Fibroblast of skin of abdomen (primary cell): ENCODE measurements at regions not wholly inside any gene's neighbourhood (a gene's known extent, or its start where the extent isn't known, plus 50 kb on each side); places are given as distances from the start of the nearest gene placed in this dataset.

Source experiments
- DNase-seq: peaks from one replicate; pipeline ENCODE4 v3.0.0-alpha.2; 2013

DNA sequence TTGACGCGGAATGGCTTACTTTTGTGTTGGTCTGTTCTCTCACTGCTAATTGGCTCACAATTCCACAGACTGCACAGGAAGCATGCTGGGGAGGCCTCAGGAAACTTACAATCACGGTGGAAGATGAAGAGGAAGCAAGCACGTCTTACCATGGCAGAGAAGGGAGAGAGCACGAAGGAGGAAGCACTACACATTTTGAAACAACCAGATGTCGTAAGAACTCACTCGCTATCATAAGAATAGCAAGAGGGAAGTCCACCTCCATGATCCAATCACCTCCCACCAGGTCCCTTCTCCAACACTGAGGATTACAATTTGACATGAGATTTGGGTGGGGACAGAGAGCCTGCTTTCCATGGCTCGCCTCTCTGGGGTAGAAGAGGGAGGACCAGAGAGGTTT, 106.2 kb downstream of the KCNF1 start:
- no peak for DNase-seq

DNA sequence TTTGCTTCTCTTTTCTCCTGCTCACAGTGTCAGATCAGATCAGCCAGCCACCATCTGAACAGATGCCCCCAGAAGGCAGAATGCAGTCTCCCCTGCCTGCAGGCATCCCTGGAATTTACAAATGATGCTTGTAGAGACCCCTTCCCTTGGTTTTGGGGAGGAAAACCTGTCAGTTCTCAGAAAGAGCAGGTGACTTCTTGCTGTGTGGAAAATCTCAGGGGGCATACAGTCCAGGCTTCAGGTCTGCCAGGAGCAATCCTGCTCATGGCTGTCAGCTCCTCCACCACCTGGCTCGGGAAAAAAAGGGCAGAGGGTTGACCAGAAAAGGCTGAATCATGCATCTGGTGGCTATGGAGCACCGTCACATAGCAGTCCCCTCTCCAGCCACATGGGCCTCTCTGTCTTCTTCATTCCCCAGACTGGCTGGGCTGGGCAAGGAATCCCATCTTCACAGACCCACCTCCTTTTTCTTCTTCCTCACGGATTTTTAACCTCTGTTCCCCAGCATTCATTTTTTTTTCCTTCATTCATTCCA, 107.0 kb downstream of the KCNF1 start:
- no peak for DNase-seq

DNA sequence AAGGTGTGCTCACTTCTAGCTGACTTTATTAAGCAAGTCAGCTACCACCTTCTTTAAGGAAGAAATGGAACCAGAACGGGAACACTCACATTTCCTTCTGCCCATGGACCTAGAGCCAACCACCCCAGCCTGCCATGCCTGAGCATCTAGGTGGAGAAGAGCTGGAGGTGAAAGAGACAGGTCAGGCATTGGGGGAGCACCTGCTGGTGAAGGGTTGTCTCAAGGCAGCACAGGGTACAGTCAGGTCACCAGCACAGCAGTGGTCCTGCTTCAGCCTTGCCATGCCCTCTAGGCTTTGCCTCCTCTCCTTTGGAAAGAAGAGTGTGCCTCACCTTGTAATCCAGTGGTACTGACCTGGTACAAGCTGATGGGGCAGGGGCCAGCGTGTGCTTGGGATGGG, 107.9 kb downstream of the KCNF1 start:
- no peak for DNase-seq

DNA sequence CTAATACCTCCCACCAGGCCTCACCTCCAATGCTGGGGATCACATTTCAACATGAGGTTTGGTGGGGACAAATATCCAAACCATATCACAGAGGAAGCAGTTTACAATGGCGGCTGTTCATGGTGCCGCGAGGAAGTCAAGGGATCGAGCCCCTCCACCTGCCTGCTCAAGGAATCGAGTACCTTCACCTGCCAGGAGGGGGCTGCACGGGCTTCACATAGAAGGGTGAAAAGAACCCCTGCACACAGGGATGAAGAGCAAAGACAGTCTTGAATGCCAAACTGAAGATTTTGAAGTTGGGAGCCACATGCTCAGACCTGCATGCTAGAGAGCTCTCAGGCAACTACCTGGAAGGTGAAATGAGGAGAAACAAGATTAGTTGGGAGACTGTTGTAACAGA, 110.3 kb downstream of the KCNF1 start:
- no peak for DNase-seq

DNA sequence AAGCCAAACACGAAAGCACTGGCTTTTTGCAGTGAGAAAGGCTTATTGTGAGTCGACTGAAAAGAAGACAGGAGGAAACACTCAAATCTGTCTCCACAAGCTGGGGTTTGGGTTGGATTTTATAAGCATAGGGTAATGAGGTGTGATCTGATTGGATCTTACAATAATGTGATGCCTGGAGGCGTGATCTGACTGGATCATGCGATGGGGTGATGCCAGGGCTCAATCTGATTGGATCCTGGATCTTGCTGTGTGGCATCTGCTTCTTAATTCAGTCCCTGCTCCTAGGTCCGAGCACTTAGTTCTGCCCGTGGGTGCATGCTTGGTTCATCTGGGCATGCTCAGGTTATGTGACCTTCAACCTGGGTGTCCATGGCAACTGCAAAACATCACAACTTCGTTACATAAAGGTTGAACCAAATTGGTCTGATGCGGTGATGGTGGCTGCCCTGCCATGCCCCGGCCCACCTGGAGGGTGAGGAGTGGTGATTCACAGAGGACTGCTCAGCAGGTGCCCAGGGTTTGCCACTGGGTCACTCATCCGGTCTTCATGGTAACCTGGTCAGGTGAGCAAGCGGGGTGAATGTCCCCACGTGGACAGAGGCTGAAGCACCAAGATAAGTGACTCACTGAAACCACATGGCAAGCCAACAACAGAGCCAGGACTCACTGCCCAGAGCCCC, 111.0 kb downstream of the KCNF1 start:
- DNase-seq = no peak

DNA sequence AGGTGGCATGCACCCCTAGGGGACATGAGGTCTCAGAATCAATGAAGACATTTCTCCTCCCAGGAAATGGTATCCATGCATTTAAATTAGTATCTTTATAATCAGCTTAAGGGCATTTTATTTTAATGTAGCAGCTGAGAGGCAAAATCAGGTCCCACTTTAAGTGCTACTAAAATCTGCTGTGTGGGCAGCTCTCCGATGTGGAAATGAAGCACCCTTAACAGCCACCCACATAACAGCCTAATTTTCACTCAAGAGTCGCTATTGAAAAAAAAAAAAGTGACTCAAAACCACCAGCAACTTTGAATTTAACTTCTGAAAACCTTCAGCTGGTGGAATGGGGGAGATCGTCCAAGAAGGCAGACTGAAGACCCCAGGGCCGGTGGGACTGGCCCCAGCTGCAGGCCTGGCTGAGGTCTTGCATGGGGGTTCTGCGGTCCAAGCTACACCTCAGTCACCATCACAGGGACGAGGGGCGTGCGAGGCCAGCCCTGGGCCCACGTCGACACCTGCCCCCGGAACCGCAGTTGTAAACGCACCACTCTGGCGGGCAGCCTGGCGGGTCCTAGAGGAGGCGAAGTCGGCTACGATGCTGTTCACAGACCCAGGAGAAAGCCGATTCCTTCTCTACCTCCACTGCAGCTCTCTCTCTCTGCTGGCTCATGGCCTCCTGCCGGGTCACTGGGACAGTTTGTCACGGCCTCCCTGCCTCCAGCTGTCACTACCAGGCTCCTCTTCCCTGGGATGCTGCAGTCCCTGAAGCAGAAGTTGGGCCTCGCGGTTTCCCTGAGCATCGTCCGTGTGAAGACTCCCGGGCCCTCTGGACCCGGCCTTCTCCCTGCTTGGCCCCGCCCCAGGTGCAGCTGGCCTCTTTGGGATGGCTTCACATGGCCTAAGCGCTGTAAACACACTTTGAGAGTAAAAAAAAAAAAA, 111.9 kb downstream of the KCNF1 start:
- no peak for DNase-seq

DNA sequence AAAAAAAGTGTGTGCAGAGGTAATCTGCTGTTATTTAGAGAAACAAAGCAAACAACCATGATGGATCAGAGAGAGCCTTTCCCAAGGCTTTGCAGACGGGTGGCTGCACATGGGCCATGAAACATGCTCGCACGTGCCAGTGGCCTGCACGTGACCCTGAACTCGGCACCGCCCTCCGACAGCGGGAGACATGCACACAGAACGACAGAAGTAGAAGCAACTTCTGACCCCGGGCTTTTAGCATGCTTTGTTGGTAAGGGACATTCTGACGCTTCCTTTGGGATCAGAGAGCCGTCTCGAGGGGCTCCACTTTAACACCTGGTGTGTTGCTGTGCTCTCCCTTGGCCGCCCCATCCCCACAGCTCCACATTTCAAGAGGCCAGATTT, 112.5 kb downstream of the KCNF1 start:
- DNase-seq = peak; percentile 13

DNA sequence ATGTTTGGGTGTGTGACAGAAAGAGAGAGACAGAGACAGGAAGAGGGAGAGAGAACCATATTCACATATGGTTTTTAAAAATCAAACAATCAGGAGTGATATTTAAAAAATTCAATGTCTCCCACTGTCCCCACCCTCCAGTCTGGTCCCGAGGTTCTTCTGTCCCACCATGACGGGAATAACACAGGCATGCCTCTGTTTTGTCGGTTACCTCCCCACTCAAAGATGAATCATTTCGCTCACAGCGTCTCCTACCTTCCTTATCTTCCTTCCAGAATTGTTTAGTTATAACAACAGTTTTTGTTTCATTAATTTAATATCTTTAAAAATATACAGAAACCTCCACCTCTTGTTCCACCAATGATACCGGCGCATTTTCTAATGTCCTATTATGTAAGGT, 113.0 kb downstream of the KCNF1 start:
- DNase-seq = no peak

DNA sequence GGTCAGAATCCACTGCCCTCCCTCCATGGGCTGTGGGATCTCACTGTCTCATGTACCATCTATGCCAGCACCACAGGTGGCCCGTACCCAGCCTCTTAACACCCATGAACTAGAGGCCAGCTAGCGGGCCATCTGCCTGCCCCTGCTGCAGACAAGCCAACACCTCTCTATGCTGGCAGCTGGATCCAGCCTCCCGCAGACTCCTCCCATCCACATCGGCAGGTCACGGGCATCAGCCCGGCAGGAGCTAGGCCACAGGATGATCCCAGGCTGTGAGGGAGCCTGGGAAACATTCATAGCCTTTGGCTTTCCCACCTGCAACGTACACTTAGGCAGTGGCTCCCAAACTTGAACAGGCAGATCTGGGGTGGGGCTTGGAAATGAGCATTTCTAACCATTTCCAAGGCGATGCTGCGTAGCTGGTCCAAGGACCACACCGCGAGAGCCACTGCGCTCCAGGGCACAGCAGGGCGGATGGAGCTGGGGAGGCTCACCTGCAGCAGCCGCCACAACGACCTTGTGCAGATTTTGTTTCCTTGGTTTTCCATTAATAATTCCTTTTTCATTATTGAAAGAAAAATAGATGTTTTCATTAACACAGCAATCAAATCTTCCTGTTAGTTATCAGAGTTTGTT, 114.7 kb downstream of the KCNF1 start:
- no peak for DNase-seq

DNA sequence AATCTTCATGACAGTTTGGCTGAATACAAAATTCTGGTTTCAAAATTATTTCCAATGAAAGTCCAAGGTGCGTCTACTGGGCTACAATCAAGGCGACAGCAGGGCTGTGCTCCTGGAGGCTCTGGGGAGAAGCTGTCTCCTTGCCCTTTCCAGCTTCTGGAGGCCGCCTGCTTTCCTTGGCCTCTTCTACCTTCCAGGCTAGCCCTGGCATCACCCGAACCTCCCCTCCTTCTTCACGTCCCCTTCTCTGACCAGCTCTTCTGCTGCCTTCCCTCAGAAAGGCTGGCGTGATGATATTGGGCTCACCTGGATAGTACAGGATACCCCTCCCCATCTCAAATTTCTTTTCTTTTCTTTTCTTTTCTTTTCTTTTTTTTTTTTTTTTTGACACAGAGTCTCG, 115.5 kb downstream of the KCNF1 start:
- no peak for DNase-seq

DNA sequence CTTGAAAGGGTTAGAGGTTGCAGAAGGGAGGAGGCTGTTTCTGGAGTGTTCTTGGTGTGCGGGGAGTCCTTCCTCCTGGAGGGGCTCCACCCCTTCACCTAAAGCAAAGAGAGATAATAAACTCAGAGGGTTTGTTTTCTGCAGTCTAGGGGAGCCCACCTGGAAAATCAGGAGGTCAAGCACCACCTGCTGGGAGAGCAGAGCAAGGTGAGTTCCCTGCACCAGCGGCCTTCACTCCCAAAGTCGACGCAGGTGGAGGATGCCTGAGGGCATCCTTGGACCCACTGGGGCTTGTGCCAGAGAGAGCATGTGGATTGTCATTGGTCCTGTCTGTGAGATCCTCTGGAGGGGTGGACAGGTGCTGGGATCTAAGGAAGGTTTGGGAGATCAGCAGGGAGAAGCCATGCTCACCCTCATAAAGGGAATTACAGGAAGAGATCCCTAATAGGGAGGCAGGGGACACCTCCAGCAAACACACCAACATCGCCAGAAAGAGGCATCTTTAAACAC, 116.7 kb downstream of the KCNF1 start:
- no peak for DNase-seq

DNA sequence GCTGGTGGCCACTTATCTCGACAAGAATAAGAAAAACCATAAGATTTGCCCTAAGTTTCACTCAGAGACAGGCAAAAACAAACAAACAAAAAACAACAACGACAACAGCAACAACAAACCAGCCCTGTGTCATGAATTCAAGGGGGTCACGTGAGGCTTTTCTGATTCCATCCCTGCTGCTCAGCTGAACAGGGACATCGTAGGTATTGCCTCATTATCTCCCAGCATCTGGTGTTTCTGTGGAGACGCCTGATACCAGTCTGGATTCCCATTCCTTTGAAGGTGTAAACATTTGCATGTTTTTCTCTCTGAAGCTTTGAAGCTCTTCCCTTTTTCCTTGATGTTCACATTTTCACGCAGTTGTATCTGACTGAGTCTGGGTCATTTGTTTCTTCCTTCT, 117.4 kb downstream of the KCNF1 start:
- no peak for DNase-seq

DNA sequence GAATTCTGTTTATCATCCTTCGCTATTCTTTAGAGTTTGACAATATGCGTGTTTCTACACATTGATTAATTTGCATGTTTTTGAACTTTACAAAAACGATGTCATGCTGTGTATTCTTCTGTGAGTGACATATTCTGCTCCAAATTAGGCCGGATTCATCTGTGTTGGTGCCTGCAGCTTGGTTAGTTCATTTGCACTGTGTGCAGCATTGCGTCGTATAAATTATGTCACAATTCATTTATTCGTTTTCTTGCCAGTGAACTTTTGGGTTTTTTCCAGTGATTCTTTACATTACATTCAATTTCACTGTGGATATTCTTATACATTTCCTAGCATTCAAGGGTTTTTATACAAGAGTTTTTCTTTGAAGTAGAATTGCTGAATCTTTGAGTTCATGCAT, 118.3 kb downstream of the KCNF1 start:
- no peak for DNase-seq

DNA sequence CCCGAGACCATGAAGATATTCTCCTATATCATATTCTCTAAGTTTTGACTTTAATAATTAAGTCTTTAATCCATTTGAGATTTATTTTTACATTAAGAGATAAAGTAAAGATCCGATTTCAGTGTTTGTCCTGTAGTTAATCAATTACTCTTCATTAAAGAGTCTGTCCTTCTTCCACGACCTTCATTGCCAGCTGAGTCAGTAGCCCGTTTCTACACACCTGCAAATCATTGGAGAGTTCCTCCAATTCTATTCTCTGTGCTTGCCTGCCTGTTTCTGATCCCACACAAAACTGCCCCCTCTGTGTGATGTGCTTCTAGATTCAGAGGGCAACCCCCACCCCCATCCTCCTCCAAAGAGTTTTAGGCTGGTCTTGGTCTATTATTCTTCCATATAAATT, 119.2 kb downstream of the KCNF1 start:
- no peak for DNase-seq

DNA sequence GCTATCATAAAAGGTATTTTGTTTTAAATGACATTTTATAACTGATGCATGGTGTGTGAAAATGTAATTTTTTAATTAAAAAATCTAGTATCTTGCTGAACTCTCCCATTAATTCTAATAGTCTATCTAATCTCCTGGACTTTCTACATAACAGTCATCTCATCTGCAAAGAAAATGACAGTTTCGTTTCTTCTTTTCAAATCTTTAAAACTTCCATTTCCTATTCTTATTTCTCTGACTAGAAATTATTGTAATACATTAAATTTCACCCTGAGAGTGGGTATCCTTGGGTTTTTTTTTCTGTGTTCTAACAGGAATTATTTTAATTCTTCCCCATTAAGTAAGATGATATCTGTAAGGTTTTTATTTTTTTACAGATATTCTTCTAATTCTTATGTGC, 120.1 kb downstream of the KCNF1 start:
- no peak for DNase-seq

DNA sequence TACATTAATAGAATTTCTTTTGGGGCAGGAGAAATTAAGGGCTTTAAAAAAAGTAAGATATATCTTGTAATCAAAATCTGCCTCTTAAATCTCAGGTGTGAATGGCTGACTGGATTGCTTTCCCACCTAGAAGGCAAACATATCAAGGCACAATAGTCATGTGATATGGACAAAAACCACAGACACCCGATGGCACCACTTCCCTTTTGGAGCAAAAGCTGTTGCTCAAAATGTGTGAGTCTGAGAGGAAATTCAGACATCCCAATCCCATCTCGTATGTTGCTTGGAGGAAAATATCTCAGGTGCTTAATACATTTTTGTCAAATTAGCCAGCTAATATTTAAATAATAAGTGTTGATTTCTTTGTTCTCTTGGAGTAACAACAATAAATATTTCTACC, 120.7 kb downstream of the KCNF1 start:
- no peak for DNase-seq

DNA sequence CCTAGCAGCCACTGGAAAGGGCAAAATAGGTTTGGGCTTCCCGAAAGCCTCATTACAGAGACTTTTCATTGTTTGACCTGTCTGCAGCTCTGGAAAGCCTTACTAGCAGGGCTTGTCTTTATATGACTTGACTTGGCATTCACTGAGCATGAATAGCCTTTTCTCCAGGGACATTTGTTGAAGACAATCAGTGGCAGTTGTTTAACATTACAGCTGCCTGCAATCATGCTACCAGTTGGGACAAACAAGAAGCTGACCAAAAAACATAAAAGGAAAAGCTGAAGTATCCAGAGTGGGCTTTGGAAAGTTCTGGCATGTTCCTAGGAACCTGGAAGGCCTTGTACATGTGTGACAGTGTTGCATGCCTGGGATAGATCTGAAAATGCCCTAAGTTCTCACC, 121.4 kb downstream of the KCNF1 start:
- no peak for DNase-seq

DNA sequence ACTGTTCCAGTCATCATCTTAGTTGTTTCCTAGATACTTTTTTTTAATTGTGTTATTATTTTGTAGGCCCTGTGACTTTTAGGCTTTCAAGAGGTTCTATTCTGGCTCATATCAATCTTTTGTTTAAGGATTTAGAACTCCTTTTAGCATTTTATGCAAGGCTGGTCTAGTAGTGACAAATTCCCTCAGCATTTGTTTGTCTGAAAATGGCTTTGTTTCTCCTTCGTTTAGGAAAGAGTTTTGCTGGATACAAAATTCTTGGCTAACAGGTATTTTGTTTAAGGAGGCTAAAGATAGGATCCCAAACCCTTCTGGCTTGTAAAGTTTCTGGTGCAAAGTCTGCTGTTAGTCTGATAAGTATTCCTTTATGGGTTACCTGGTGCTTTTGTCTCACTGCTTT, 116.6 kb upstream of the SLC66A3 start:
- DNase-seq = no peak

DNA sequence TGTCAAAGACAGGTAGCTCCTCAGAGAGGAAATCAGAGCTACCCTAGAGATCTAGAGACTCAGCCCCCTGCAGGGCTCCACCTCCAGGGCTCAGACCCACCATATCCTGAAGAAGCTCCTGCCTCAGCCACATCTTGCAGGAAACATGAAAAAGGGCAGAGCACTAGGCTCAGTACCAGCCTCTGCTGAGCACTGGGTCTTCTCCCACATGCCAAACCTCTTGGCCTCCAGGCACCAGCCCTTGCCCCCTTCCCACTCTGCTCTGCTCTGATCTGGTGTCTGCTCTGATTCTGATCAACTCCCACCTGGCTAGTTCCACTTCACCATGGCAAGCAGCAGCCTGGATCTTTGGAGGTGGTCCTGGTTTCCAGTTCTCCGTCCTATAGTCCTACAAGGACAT, 114.3 kb upstream of the SLC66A3 start:
- DNase-seq = no peak

DNA sequence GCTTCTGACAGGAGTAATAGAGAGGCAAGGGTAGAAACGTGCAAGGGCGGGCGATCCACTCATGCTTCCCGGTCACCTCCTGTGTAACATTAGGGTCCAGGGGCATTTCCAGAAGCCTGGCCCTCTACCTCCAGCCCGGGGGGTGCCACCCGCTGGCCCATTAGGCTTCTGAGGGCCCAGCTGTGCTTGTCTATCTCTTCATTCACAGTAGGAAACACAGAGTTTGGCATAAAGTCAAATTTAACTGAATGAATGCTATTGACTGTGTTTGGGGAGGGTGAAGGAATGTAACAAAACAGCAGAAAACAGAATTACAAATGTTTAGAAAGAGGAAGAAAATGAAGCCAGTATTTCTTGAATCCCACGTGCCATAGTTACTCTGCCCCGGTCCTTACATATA, 112.4 kb upstream of the SLC66A3 start:
- no peak for DNase-seq

DNA sequence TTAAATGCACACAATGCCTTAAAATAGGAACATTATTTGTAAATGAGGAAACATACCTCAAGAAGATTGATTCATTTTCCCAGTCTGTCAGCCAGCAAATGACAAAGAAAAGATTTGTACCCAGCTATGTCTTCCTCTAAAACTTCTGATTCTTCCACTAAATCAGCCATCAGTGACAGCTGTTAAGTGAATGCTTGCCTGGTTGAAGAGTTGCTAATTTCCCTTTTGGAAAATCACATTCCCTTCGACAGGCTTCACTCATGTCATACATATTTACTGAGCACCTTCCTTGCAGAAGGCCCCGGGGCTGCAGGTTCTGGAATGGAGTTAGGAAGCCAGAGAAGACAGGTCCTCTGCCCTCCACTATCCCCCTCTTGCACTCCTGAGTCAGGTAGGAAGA, 112.0 kb upstream of the SLC66A3 start:
- DNase-seq = no peak

DNA sequence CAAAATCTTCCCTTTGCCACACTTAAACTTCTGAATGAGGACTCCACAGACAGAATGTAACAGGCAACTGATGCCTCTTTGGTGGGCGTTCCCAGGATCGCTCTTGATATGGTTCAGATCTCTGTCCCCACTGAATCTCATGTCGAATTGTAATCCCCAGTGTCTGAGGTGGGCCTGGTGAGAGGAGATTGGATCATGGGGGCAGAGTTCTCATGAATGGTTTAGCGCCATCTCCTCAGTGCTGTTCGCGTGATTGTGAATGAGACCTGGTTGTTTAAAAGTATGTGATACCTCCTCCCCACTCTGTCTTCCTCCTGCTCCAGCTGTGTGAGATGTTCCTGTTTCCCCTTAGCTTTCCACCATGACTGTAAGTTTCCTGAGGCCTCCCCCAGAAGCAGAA, 111.1 kb upstream of the SLC66A3 start:
- DNase-seq = no peak

DNA sequence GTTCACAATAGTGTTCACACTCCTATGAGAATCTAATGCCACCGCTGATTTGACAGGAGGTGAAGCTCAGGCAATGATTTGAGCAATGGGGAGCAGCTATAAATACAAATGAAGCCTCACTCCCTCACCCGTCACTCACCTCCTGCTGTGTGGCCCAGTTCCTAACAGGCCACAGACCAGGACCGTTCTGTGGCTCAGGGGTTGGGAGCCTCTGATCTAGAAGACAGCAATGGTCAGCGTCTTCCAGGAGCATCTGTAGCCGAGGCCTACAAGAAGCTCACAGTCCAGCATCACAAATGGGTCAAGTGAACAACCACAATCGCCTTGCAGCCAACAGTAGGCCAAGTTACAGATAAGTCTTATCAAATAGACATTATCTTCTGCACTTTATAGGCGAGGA, 110.0 kb upstream of the SLC66A3 start:
- DNase-seq = no peak
